ENCODE measurements at regions not wholly inside any gene's neighbourhood (a gene's known extent, or its start where the extent isn't known, plus 50 kb on each side); places are given as distances from the start of the nearest gene placed in this dataset.

DNA sequence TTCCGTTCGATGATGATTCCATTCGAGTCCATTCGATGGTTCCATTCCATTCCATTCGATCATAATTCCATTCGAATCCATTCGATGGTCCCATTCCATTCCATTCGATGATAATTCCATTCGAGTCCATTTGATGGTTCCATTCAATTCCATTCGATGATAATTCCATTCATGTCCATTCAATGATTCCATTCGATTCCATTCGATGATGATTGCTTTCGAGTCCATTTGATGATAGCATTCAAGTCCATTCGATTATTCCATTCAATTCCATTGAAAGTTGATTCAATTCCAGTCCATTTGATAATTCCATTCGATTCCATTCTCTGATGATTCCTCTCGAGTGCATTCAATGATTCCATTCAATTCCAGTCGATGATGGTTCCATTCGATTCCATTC, 3895.3 kb downstream of the SRGAP2C start:
- no TSS peak for BruUV-seq (replicated peaks)
- ChIA-PET POLR2A (no interaction called here), CTCF (no interaction called here)
- Mint-ChIP-seq H3K9me3 (ENCODE audit: unreplicated experiment) (peaks cover 58% of the 10 kb centered on the region), H3K36me3 (ENCODE audit: insufficient read depth, unreplicated experiment) (no peaks in the 10 kb centered on the region), H3K4me3 (ENCODE audit: unreplicated experiment) (no peak overlapping the region), H3K27me3 (ENCODE audit: insufficient read depth, unreplicated experiment) (no peaks in the 10 kb centered on the region), H3K27ac (ENCODE audit: low read depth, unreplicated experiment) (no peak overlapping the region), H3K4me1 (ENCODE audit: insufficient read depth, unreplicated experiment) (no peaks in the 10 kb centered on the region)
- intact Hi-C loops (cut with micrococcal nuclease) = no loop called here
- no peak for DNase-seq (ENCODE audit: unreplicated experiment)
- TF ChIP-seq, protein P1, sequence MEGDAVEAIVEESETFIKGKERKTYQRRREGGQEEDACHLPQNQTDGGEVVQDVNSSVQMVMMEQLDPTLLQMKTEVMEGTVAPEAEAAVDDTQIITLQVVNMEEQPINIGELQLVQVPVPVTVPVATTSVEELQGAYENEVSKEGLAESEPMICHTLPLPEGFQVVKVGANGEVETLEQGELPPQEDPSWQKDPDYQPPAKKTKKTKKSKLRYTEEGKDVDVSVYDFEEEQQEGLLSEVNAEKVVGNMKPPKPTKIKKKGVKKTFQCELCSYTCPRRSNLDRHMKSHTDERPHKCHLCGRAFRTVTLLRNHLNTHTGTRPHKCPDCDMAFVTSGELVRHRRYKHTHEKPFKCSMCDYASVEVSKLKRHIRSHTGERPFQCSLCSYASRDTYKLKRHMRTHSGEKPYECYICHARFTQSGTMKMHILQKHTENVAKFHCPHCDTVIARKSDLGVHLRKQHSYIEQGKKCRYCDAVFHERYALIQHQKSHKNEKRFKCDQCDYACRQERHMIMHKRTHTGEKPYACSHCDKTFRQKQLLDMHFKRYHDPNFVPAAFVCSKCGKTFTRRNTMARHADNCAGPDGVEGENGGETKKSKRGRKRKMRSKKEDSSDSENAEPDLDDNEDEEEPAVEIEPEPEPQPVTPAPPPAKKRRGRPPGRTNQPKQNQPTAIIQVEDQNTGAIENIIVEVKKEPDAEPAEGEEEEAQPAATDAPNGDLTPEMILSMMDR (IDR thresholded peaks at IDR 0.05; ENCODE audit: unreplicated experiment) = no peak

DNA sequence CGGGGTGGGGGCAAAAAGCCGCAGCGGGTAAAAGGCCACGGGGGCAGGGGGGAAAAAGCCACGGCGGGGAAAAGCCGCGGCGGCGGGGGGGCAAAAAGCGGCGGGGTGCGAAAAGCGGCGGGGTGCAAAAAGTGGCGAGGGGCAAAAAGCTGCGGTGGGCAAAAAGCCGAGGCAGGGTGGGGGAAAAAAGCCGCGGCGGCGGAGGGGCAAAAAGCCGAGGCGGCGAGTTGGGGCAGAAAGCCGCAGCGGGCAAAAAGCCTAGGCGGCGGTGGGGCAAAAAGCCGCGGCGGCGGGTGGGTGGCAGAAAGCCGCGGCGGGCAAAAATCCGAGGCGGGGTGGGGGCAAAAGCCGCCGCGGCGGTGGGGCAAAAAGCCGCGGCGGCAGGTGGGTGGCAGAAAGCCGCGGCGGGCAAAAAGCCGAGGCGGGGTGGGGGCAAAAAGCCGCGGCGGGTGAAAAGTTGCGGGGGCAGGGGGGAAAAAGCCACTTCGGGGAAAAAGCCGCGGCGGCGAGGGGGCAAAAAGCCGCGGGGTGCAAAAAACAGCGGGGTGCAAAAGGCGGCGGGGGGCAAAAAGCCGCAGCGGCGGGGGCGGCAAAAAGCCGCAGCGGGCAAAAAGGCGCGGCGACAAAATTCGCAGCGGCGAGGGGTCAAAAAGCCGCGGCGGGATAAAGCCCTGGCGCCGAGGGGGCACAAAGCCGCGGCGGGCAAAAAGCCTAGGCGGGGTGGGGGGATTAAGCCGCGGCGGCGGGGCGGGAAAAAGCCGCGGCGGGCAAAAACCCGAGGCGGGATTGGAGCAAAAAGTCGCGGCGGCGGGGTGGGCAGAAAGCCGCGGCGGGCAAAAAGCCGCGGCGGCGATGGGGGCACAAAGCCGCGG, 3901.2 kb downstream of the SRGAP2C start:
- ChIA-PET CTCF (no interaction called here), POLR2A (no interaction called here)
- no peak overlapping the region for H3K27ac Mint-ChIP-seq (ENCODE audit: low read depth, unreplicated experiment)
- no TSS peak for BruUV-seq (replicated peaks)
- intact Hi-C loops (cut with micrococcal nuclease) = no loop called here
- H3K4me3 Mint-ChIP-seq (ENCODE audit: unreplicated experiment) = no peak overlapping the region
- no peak for DNase-seq (ENCODE audit: unreplicated experiment)
- peaks cover 6% of the 10 kb centered on the region for H3K36me3 Mint-ChIP-seq (ENCODE audit: insufficient read depth, unreplicated experiment)
- no peaks in the 10 kb centered on the region for H3K27me3 Mint-ChIP-seq (ENCODE audit: insufficient read depth, unreplicated experiment)
- no peaks in the 10 kb centered on the region for H3K4me1 Mint-ChIP-seq (ENCODE audit: insufficient read depth, unreplicated experiment)
- TF ChIP-seq, protein P1 (IDR thresholded peaks at IDR 0.05; ENCODE audit: unreplicated experiment) = no peak
- peaks cover 51% of the 10 kb centered on the region for H3K9me3 Mint-ChIP-seq (ENCODE audit: unreplicated experiment)

- H3K36me3 Mint-ChIP-seq (ENCODE audit: insufficient read depth, unreplicated experiment) = peaks cover 6% of the 10 kb centered on the region
- H3K27me3 Mint-ChIP-seq (ENCODE audit: insufficient read depth, unreplicated experiment) = no peaks in the 10 kb centered on the region
- H3K4me1 Mint-ChIP-seq (ENCODE audit: insufficient read depth, unreplicated experiment) = no peaks in the 10 kb centered on the region
- ChIA-PET CTCF (no interaction called here), POLR2A (no interaction called here)
- H3K9me3 Mint-ChIP-seq (ENCODE audit: unreplicated experiment) = peaks cover 51% of the 10 kb centered on the region
- H3K27ac Mint-ChIP-seq (ENCODE audit: low read depth, unreplicated experiment) = no peak overlapping the region
- no peak for DNase-seq (ENCODE audit: unreplicated experiment)
- intact Hi-C loops (cut with micrococcal nuclease) = no loop called here
- H3K4me3 Mint-ChIP-seq (ENCODE audit: unreplicated experiment) = no peak overlapping the region
- TF ChIP-seq, protein P1 (IDR thresholded peaks at IDR 0.05; ENCODE audit: unreplicated experiment) = no peak
- no TSS peak for BruUV-seq (replicated peaks)
Measured at GRCh38 chr1:125086611-125087010, 3901.8 kb downstream of the SRGAP2C start.

DNA sequence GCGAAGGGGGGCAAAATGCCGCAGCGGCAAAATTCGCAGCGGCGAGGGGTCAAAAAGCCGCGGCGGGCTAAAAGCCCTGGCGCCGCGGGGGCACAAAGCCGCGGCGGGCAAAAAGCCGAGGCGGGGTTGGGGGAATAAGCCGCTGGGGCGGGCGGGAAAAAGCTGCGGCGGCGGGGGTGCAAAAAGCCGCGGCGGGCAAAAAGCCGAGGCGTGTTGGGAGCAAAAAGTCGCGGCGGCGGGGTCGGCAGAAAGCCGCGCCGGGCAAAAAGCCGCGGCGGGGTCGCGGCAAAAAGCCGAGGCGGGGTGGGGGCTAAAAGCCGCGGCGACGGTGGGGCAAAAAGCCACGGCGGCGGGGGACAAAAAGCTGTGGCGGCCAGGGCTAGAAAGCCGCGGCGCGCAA, 3902.5 kb downstream of the SRGAP2C start:
- POLR2A ChIA-PET = no interaction called here
- peaks cover 46% of the 10 kb centered on the region for H3K9me3 Mint-ChIP-seq (ENCODE audit: unreplicated experiment)
- no peaks in the 10 kb centered on the region for H3K4me1 Mint-ChIP-seq (ENCODE audit: insufficient read depth, unreplicated experiment)
- BruUV-seq (replicated peaks) = no TSS peak
- H3K36me3 Mint-ChIP-seq (ENCODE audit: insufficient read depth, unreplicated experiment) = peaks cover 6% of the 10 kb centered on the region
- no peak for DNase-seq (ENCODE audit: unreplicated experiment)
- intact Hi-C loops (cut with micrococcal nuclease) = no loop called here
- H3K27me3 Mint-ChIP-seq (ENCODE audit: insufficient read depth, unreplicated experiment) = no peaks in the 10 kb centered on the region
- TF ChIP-seq, protein P1 (IDR thresholded peaks at IDR 0.05; ENCODE audit: unreplicated experiment) = no peak
- H3K27ac Mint-ChIP-seq (ENCODE audit: low read depth, unreplicated experiment) = no peak overlapping the region
- CTCF ChIA-PET = no interaction called here
- H3K4me3 Mint-ChIP-seq (ENCODE audit: unreplicated experiment) = no peak overlapping the region

Measured in MCF 10A (cell line).